ENCODE measurements at regions not wholly inside any gene's neighbourhood (a gene's known extent, or its start where the extent isn't known, plus 50 kb on each side); places are given as distances from the start of the nearest gene placed in this dataset.

DNA sequence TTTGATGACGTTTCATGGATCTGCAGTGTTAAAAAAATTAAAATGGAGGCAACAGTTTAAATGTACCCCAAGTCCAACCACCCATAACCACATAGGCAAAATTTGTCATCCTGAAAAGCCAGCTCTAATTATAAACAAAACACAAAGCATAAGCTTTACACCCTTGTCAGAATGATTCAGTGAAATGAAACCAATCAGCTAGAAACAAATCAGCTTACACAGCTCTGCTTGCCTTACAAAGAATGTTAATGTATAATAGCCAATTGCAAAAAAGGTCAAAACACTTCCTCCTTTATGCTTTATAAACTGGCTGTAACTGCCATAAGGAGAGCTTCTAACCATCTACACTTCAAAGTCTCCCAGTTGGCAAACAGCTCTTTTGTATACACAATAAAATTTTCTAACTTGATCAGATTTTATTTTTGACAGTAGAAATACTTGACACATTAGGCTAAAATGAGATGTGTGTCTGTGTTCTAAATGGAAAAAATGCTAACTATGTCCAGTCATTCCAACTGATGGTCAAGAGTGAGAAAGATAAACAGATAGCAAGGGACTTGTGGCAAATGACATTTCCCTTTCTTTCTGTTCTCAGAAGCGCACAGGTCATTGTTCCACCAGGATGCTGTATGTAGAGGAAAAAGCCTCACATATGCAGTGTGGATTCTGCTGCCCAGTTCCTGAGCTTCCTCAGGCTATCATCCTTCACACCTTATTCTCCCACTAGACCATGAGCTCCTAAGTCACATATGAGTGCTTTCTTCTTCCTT lies 344.3 kb upstream of the ID4 start:
- no peak overlapping the region for H3K9ac ChIP-seq (ENCODE audit: low read length)
- no peak overlapping the region for H3K4me2 ChIP-seq (ENCODE audit: low read length)
- no peak overlapping the region for H3K27ac ChIP-seq (ENCODE audit: low read depth, low read length)
- no peak for TF ChIP-seq SP1 (IDR thresholded peaks at IDR 0.05; ENCODE audit: low read depth)
- no peak for TF ChIP-seq JUND (IDR thresholded peaks at IDR 0.05)
- no peak for TF ChIP-seq CEBPB (IDR thresholded peaks at IDR 0.05; ENCODE audit: low read depth)
- TF ChIP-seq ELF1 (IDR thresholded peaks at IDR 0.05; ENCODE audit: borderline replicate concordance, low read depth), result no peak
- no TSS peak for BruUV-seq (replicated peaks)
- no peaks in the 10 kb centered on the region for H3K27me3 ChIP-seq (ENCODE audit: insufficient read depth, low read length)
- H3K4me1 ChIP-seq (ENCODE audit: control insufficient read depth in 1 of 2, insufficient read depth in 2 of 2, low read length in 2 of 2), result no peaks in the 10 kb centered on the region
- ChIA-PET RAD21 (ENCODE audit: low non-redundant PET in 1 of 2, low total read pairs in 2 of 2, uncharacterized antibody in 2 of 2, unreplicated experiment in 2 of 2) (no interaction called here), POLR2A (no interaction called here), CTCF (no interaction called here)
- H3K36me3 ChIP-seq (ENCODE audit: control insufficient read depth in 1 of 2, insufficient read depth in 2 of 2, low read length in 2 of 2), result no peaks in the 10 kb centered on the region
- no peak overlapping the region for H2AFZ ChIP-seq (ENCODE audit: low read depth, low read length, poor library complexity, severe bottlenecking)
- intact Hi-C loops (cut with micrococcal nuclease), result no loop called here
- no peaks in the 10 kb centered on the region for H3K9me2 ChIP-seq (ENCODE audit: insufficient read depth)
- H3K9me3 ChIP-seq (ENCODE audit: control insufficient read depth in 1 of 2, insufficient read depth in 1 of 2, low read depth in 1 of 2, low read length in 2 of 2), result no peaks in the 10 kb centered on the region
- H3K4me3 ChIP-seq (replicated peaks in 1 of 2; ENCODE audit: low read depth in 1 of 2, low read length in 2 of 2), result no peak overlapping the region
- no peak for ATAC-seq
- H4K20me1 ChIP-seq (ENCODE audit: insufficient read depth), result no peaks in the 10 kb centered on the region
- no peak for DNase-seq (ENCODE audit: low read depth, low spot score)
- H3K79me2 ChIP-seq (ENCODE audit: insufficient read depth, low read length), result no peaks in the 10 kb centered on the region

DNA sequence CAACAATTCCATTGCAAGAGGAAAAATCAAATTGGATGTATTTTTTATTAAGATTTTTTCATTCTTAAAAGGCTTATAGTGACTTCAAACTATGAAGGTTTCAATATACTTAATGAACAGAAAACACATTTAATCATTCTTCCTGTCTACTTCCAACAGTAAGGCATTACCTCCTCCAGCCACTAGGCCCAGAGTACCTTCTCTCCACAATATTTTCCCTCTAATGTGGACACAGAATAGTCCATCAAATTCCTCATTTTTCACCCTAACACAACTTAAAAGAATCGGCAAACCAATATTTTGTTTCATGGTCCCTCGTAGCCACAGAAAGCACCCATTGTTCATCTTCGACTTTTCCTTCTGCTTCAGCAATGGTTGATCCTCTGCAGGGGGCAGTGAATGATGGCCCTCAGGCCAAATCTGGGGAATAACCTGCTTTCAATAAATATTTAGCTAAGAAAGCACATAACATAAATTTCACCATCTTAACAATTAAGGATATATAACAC lies 335.4 kb upstream of the ID4 start:
- no peak for DNase-seq (ENCODE audit: low read depth, low spot score)
- H3K9me2 ChIP-seq (ENCODE audit: insufficient read depth), result no peaks in the 10 kb centered on the region
- H3K27ac ChIP-seq (ENCODE audit: low read depth, low read length), result no peak overlapping the region
- TF ChIP-seq, protein P1, sequence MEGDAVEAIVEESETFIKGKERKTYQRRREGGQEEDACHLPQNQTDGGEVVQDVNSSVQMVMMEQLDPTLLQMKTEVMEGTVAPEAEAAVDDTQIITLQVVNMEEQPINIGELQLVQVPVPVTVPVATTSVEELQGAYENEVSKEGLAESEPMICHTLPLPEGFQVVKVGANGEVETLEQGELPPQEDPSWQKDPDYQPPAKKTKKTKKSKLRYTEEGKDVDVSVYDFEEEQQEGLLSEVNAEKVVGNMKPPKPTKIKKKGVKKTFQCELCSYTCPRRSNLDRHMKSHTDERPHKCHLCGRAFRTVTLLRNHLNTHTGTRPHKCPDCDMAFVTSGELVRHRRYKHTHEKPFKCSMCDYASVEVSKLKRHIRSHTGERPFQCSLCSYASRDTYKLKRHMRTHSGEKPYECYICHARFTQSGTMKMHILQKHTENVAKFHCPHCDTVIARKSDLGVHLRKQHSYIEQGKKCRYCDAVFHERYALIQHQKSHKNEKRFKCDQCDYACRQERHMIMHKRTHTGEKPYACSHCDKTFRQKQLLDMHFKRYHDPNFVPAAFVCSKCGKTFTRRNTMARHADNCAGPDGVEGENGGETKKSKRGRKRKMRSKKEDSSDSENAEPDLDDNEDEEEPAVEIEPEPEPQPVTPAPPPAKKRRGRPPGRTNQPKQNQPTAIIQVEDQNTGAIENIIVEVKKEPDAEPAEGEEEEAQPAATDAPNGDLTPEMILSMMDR (IDR thresholded peaks at IDR 0.05 in 2 of 3, conservative IDR thresholded peaks at IDR 0.05 in 1 of 3; ENCODE audit: borderline replicate concordance in 1 of 3, insufficient read depth in 1 of 3, low read depth in 2 of 3, low read length in 2 of 3), result peak in 2 of 3 experiments; percentile 37 to 46; a peak in 4 of 6 replicates
- no peak for TF ChIP-seq RAD21 (IDR thresholded peaks at IDR 0.05; ENCODE audit: low read depth)
- RAD21 ChIA-PET (ENCODE audit: low non-redundant PET in 1 of 2, low total read pairs in 2 of 2, uncharacterized antibody in 2 of 2, unreplicated experiment in 2 of 2), result no interaction called here
- H3K4me1 ChIP-seq (ENCODE audit: control insufficient read depth in 1 of 2, insufficient read depth in 2 of 2, low read length in 2 of 2), result no peaks in the 10 kb centered on the region
- intact Hi-C loops (cut with micrococcal nuclease), result no loop called here
- H3K4me3 ChIP-seq (replicated peaks in 1 of 2; ENCODE audit: low read depth in 1 of 2, low read length in 2 of 2), result no peak overlapping the region
- no peaks in the 10 kb centered on the region for H3K36me3 ChIP-seq (ENCODE audit: control insufficient read depth in 1 of 2, insufficient read depth in 2 of 2, low read length in 2 of 2)
- no peaks in the 10 kb centered on the region for H3K27me3 ChIP-seq (ENCODE audit: insufficient read depth, low read length)
- no peak overlapping the region for H3K9ac ChIP-seq (ENCODE audit: low read length)
- no peaks in the 10 kb centered on the region for H3K79me2 ChIP-seq (ENCODE audit: insufficient read depth, low read length)
- H4K20me1 ChIP-seq (ENCODE audit: insufficient read depth), result no peaks in the 10 kb centered on the region
- no peak overlapping the region for H2AFZ ChIP-seq (ENCODE audit: low read depth, low read length, poor library complexity, severe bottlenecking)
- H3K4me2 ChIP-seq (ENCODE audit: low read length), result no peak overlapping the region
- POLR2A ChIA-PET, result no interaction called here
- BruUV-seq (replicated peaks), result no TSS peak
- peak; percentile 54; the same call in 1 of the 2 replicates for ATAC-seq
- peaks cover 0 to 7% of the 10 kb centered on the region in 2 experiments; a peak in 1 of 4 replicates for H3K9me3 ChIP-seq (ENCODE audit: control insufficient read depth in 1 of 2, insufficient read depth in 1 of 2, low read depth in 1 of 2, low read length in 2 of 2)
- CTCF ChIA-PET, result no interaction called here
